NCI-H774 (cell line): ENCODE measurements at regions not wholly inside any gene's neighbourhood (a gene's known extent, or its start where the extent isn't known, plus 50 kb on each side); places are given as distances from the start of the nearest gene placed in this dataset.

Source experiments
- DNase-seq: peaks from one replicate; lab custom pipeline; 2025; lab: John Stamatoyannopoulos, UW

DNA sequence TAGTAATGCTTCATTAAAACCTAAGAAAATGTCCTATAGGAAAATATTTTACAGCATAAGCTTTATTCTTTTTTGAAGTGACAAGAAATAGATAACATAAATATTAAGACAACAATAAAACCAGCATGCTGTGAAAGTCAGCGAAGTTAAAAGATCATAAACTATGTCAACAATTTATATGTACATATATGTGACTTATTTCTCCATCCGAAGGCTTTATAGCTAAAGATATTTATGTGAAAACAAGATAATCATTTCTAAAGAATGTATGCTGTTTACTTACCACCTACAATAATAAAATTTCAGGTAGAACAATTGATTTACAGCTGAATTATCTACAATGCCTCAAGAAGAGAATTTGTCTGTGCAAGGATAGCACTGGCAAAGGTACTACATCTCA lies 283.4 kb downstream of the CRPPA start:
- no peak for DNase-seq

DNA sequence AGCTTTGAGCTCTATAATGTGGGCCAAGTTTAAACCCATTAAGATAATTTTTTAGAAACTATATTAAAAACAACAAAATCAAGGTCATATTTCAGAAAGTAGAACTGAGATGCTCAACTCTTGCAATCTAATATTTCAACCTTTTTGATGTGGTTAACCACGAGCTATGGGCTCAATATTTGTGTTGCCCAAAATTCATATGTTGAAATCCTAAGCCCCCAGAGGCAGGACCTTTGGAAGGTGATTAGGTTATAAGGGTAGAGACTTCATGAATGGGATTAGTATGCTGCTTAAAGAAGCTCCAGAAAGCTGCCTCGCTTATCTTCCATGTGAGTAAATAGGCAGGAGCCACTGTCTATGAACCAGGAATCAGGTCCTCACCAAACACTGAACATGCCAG lies 284.4 kb downstream of the CRPPA start:
- no peak for DNase-seq

- no peak for DNase-seq
Observed at GRCh38 chr7:16135658-16136057, 285.7 kb downstream of the CRPPA start.

- no peak for DNase-seq
Observed at GRCh38 chr7:16130111-16131110, 290.9 kb downstream of the CRPPA start.

DNA sequence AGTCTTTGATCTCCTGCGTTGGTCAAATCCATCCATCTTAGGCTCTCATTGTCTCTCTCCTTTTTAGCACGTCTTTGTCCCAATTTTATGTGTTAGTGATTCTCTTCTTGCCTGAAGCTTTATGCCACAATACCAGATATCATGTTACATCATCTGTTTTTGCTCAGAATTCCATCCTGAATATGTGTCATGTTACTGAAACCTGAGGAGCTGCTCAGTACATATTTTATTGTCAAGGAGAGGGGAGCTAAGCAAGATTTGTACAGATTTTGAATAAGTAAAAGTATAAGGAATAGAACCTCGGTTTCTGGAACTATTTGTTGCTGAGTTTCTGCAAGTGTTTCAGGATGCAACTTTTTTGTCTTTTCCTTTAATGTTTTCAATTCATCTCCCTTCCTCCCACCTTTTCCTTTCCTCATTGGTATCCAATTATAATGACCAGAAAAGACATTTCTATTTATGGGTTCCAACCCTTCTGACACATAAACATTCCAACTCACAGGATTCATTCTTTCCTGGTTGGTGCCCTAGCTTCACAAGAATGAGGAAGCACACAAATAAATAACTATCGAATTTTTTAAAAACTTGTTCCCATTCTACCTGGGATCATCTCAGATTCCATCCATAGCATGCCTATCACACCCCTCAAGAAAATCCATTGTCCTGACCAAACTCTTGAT lies 291.8 kb downstream of the CRPPA start:
- DNase-seq, result no peak

GRCh38 chr7:16123117-16123770 lies 298.1 kb downstream of the CRPPA start:
- DNase-seq, result no peak

GRCh38 chr7:16121876-16122390 lies 299.4 kb downstream of the CRPPA start:
- DNase-seq, result no peak

DNA sequence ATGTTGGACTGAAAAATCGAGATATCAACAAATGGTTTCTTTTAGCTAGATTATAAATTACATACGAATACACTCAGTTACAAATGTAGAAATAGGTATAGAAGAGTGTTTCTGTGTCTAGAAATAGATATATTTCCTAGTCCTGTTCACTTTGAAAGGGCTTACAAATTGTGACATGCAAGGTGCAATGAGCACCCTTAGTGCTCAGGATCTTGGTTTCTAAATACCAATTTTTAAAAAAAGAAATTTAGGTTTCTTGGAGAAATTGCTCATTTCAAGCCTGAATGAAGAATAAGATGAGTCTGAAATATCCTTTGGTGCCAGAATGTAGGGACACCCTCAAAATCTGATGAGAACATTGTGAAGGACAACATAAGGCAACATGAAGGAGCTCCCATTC lies 306.0 kb downstream of the CRPPA start:
- DNase-seq, result no peak

GRCh38 chr7:16114633-16115032 lies 306.7 kb downstream of the CRPPA start:
- no peak for DNase-seq

GRCh38 chr7:16114071-16114470 lies 307.3 kb downstream of the CRPPA start:
- no peak for DNase-seq

DNA sequence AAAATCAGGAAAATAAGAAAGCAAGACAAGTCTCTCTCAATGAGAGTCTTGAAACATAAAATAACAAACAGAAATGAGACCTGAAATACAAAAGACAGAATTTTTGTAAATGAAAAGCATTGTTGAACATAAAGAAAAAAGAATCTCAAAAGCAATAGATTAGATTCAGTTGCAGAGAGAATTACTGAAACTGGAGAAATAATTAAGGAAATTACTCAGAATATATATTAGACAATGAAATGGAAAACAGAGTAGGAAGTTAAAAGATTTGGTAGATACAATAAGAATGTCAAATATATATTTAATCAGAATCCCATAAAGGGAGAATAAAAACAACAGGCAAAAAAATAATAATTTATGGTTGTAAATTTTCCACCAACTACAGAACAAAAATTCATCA lies 308.3 kb downstream of the CRPPA start:
- no peak for DNase-seq

GRCh38 chr7:16106869-16107268 lies 314.5 kb downstream of the CRPPA start:
- no peak for DNase-seq

DNA sequence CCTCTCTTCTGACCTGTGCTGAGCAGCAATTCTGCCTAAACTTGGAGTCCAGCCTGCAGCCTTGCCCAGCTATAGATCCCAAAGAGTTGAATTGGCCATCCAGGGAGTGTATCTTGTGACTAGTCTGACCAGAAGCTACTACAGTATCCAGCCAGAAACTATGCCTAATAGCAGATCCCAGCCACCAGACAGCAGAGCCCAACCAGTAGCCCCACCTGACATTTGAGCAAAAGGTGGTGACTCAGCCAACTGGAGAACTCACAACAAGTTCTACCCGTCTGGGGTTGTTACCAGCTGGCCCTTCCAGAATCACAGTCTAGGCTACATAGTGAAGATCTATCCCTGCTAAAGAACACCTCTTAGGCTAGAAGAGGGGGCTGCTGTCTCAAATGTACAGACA lies 315.0 kb downstream of the CRPPA start:
- no peak for DNase-seq

- no peak for DNase-seq
Observed at GRCh38 chr7:16099302-16099849, 322.0 kb downstream of the CRPPA start.

GRCh38 chr7:16098585-16099179 lies 322.7 kb downstream of the CRPPA start:
- DNase-seq, result no peak

DNA sequence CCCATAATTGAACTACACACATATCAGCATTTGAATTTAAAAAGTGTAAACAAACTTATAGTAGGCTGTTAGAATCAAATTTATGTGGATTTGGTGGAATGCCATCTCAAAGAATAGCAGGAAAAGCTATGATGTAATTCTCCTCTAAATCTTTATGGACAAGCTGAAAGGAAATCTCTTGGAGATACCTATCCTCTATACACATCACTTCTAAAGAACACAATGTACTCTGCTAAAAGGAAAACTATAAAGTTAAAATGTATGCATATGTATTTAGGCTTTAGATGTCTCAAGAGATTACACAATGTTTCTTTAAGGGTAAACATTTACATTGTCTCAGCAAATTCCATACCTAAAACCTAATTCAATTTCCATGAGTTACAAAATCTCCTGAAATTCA lies 323.3 kb downstream of the CRPPA start:
- DNase-seq, result no peak

DNA sequence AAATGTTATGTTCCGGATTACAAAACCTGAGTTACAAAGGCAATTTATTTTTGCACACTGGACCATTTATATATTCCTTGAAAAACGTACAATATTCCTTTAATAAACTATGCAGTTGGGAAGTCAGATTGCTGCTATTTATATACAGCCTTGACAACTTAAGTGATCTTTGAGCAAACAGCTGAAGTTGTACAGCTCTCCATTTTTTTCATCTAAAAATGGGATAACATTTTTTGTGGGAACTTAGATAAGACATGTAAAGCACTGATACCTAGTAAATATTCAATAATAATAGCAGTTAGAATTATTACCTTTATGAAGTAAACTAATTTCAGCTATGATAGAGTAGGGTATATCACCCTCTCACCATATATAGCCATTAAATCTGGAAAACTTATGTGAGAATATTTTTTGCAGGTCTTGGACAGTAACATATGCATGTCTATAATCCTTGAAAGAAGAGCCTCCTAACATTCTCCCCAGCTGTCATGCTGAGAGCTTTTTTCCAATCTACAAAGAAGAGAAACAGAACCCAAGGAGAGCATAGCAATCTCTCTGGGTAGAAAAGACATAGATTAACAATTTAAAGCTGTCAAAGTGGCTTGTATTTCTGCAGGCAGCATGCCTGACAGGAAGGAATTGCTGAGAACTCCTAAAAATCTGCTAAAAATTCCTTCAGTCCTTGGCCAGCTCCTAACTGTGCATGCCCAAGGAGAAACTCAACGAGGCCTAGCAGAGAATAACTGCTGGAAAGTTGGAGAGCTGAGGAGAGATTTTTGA lies 326.0 kb downstream of the CRPPA start:
- no peak for DNase-seq

- no peak for DNase-seq
Observed at GRCh38 chr7:16094651-16095050, 326.7 kb downstream of the CRPPA start.

DNA sequence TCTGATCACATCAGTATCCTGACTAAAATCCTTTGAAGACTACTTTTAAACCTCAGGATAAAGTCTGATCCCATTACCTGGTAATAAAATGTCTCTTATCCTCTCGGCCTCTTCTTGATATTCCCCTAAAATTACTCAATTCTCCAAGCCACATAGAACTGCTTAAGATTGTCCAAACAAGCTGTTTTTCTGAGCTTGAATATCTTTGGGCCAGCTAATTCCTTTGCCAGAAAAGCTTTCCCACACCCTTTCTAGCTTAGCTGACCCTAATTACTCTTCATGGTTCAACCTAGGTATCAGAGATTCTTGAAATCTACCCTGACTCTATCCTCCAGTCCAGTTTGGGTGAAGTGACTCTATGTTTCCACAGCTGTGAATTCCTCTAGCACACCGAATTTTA lies 328.6 kb downstream of the CRPPA start:
- no peak for DNase-seq

DNA sequence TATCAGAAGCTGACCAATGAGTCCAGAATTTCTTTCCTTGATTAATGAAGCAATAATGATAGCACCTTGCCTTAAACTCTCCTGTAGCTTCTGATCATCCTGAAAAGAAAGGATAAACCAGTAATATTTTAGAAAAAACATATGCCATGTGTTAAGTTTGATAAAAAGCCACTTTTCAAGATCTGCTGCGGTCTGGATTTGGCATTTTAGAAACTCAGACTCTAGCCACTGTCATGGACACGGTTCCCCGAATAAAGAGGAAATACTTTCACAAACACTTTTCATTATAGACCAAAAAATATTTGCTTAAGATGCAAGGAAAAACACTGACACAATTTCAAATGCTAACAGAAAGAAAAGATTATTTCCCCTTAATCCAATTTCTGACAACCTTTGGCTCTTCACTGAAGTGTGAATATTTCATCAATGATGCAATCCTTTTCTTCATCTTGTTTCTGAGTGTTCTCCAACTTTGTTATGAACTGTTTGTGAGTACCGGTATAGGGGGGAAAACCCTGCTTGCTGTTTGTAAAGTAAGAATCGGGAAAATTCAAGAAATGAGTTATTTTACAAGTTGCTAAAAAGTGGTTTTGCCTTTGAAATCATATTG lies 329.5 kb downstream of the CRPPA start:
- no peak for DNase-seq

GRCh38 chr7:16089801-16090200 lies 331.5 kb downstream of the CRPPA start:
- DNase-seq, result no peak
